ENCODE measurements at regions not wholly inside any gene's neighbourhood (a gene's known extent, or its start where the extent isn't known, plus 50 kb on each side); places are given as distances from the start of the nearest gene placed in this dataset.

- DNase-seq (ENCODE audit: low read depth), result no peak
- no peak overlapping the region for H3K4me3 ChIP-seq (ENCODE audit: low read depth, low read length)
- no peak for TF ChIP-seq CTCF (IDR thresholded peaks at IDR 0.05; ENCODE audit: low read depth, low read length, missing control alignments)
Observed at GRCh38 chr13:50686551-50686950, 156.9 kb downstream of the DLEU7 start.

DNA sequence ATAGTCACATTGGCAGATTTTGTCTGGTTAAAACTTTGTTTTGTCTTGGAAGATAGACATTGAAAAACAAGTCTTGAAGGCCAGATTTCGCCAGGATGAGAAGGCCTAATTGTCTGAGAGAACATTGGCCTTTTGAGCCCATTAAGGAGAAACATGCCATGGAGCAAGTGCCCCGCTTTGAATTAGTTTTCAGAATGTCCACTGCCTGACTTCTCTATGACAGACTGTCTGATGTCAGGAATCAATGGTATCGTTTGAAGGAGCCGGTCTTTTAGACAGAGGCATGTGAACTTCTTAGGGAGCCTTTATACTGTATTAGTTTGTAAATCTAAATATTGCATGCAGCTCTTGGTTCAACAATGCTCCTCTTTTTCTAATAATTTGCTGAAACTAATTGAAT is 155.9 kb downstream of the DLEU7 start:
- DNase-seq (ENCODE audit: low read depth), result no peak
- TF ChIP-seq CTCF (IDR thresholded peaks at IDR 0.05; ENCODE audit: low read depth, low read length, missing control alignments), result no peak
- no peak overlapping the region for H3K4me3 ChIP-seq (ENCODE audit: low read depth, low read length)

GRCh38 chr13:50690006-50690405 is 153.5 kb downstream of the DLEU7 start:
- TF ChIP-seq CTCF (IDR thresholded peaks at IDR 0.05; ENCODE audit: low read depth, low read length, missing control alignments), result no peak
- H3K4me3 ChIP-seq (ENCODE audit: low read depth, low read length), result no peak overlapping the region
- no peak for DNase-seq (ENCODE audit: low read depth)

GRCh38 chr13:50691176-50691680 is 152.3 kb downstream of the DLEU7 start:
- no peak for TF ChIP-seq CTCF (IDR thresholded peaks at IDR 0.05; ENCODE audit: low read depth, low read length, missing control alignments)
- H3K4me3 ChIP-seq (ENCODE audit: low read depth, low read length), result no peak overlapping the region
- no peak for DNase-seq (ENCODE audit: low read depth)

DNA sequence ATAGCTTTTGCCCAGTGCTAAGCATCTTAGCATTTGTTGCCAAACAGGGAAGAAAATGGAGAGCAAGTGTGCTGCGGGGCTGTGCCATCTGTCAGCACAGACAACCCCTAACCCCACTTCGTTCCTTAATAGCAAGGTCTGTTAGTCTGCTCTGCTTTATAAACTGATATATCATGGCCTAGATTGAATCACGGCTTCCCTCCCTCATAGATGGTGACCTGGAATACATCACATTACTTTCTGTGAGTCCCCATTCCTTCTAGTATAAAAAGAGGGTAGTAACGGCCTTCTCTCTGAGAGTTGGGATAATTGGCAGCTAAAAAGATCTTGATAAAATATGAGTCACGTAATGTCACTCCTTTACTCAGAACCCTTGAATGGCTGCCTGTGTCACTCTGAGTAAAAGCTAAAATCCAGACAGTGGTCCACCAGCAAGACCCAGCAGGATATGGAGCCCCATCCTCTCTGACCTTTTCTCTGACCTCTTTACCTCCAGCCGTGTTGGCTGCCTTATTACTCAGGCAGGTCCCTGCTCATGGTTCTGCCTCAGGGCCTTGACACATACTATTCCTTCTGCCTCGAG is 151.7 kb downstream of the DLEU7 start:
- DNase-seq (ENCODE audit: low read depth), result no peak
- TF ChIP-seq CTCF (IDR thresholded peaks at IDR 0.05; ENCODE audit: low read depth, low read length, missing control alignments), result no peak
- H3K4me3 ChIP-seq (ENCODE audit: low read depth, low read length), result no peak overlapping the region

DNA sequence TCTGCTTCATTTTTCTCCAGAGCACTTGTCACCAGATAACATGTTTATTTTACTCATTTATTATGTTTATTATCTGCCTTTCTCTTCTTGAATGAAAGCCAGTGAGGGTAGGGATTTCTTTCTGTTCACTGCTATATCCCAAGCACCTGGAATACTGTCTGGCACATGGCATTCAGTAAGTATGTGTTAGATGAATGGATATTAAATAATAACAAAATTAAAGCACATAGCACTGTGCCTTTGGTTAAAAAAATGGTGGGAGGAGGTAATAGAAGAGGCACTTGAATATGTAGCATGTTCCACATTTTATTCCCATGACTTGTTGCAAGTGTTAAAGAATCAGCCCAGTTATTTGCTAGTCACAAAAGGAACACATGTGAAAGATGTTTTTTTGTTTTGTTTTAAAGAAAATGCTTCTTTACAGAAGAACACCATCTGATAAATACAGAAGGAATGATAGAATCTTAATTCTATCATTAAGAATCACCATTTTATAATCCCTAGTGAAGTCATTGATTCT is 151.0 kb downstream of the DLEU7 start:
- H3K4me3 ChIP-seq (ENCODE audit: low read depth, low read length), result no peak overlapping the region
- DNase-seq (ENCODE audit: low read depth), result no peak
- no peak for TF ChIP-seq CTCF (IDR thresholded peaks at IDR 0.05; ENCODE audit: low read depth, low read length, missing control alignments)

DNA sequence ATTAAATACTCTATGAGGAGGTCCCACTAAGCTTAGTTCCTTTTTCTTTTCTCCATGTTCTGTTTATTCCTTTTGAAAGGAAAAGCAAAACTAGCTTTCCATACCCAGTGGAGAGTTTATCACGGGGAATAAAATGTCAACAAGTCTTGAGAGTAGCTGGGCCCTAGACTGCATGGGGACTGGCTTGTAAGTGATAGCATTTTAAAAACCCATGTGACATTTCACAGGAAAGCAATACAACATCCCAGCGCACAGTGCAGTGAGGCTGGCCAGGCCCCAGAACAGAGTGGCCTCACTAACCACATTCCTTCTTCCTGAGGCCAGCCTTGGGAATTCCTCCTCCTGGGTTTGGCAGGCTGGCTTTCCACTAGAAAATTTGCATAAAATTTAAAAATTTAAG is 149.8 kb downstream of the DLEU7 start:
- DNase-seq (ENCODE audit: low read depth), result no peak
- no peak overlapping the region for H3K4me3 ChIP-seq (ENCODE audit: low read depth, low read length)
- TF ChIP-seq CTCF (IDR thresholded peaks at IDR 0.05; ENCODE audit: low read depth, low read length, missing control alignments), result no peak

Data from GM12864 (cell line).